ENCODE measurements at regions not wholly inside any gene's neighbourhood (a gene's known extent, or its start where the extent isn't known, plus 50 kb on each side); places are given as distances from the start of the nearest gene placed in this dataset.

DNA sequence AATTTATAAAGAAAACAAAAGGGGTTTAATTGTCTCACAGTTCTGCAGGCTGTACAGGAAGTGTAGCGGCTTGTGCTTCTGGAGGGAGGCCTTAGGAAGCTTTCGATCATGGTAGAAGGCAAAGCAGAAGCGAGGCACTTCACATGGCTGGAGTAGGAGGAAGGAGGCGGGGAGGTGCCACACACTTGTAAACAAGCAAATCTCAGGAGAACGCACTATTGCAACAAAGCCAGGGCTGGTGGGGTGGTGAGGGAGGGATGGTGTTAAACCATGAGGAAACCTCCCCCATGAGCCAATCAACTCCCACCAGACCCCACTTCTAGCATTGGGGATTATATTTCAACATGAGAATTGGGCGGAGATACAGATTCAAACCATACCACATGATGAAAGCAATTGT is 1116.3 kb downstream of the FAT4 start:
- Histone ChIP-seq H3K9me2 (replicated peaks; ENCODE audit: insufficient read depth, low read length) (no peaks in the 10 kb centered on the region), H3K4me2 (ENCODE audit: low read depth, low read length) (no peak overlapping the region), H2AFZ (ENCODE audit: low read length) (no peak overlapping the region), H4K20me1 (ENCODE audit: insufficient read depth, low read length) (no peaks in the 10 kb centered on the region), H3K27ac (ENCODE audit: low read length) (no peak overlapping the region), H3K4me1 (ENCODE audit: low read length) (no peaks in the 10 kb centered on the region), H3K9me3 (replicated peaks; ENCODE audit: insufficient read depth, low read length) (no peaks in the 10 kb centered on the region), H3K9ac (ENCODE audit: low read length) (no peak overlapping the region), H3F3A (ENCODE audit: insufficient read depth, low read length) (no peaks in the 10 kb centered on the region), H3K4me3 (ENCODE audit: low read length) (no peak overlapping the region), H3K36me3 (replicated peaks; ENCODE audit: insufficient read depth, low read length) (no peaks in the 10 kb centered on the region), H3K79me2 (ENCODE audit: low read length) (no peaks in the 10 kb centered on the region), H3K27me3 (replicated peaks; ENCODE audit: insufficient read depth, low read length) (no peaks in the 10 kb centered on the region)
- TF ChIP-seq EZH2phosphoT487 (IDR thresholded peaks at IDR 0.05; ENCODE audit: low read length) (no peak), EZH2 (optimal IDR thresholded peaks at IDR 0.05; ENCODE audit: low read depth, low read length) (no peak)
- TF ChIP-seq, protein P1, sequence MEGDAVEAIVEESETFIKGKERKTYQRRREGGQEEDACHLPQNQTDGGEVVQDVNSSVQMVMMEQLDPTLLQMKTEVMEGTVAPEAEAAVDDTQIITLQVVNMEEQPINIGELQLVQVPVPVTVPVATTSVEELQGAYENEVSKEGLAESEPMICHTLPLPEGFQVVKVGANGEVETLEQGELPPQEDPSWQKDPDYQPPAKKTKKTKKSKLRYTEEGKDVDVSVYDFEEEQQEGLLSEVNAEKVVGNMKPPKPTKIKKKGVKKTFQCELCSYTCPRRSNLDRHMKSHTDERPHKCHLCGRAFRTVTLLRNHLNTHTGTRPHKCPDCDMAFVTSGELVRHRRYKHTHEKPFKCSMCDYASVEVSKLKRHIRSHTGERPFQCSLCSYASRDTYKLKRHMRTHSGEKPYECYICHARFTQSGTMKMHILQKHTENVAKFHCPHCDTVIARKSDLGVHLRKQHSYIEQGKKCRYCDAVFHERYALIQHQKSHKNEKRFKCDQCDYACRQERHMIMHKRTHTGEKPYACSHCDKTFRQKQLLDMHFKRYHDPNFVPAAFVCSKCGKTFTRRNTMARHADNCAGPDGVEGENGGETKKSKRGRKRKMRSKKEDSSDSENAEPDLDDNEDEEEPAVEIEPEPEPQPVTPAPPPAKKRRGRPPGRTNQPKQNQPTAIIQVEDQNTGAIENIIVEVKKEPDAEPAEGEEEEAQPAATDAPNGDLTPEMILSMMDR (IDR thresholded peaks at IDR 0.05; ENCODE audit: low read length): no peak
- no peak for DNase-seq

DNA sequence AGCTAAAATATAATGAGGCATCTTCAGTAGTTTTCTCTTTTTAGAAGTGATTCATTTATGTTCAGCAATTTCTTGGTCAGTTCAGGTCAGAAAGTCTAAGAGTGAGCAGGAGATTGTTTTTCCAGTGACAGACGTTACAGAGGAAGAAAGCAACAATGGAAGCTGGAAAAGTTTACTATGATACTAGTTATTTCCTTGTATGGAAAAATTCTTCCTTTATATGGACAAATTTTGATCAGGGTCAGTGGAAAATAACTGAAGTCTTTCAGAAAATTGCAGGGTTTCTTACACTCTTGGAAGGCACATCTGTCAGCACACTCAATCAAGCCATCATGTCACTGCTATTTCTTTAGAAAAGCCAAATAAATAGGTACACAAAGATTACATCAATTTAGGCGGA is 1120.7 kb downstream of the FAT4 start:
- Histone ChIP-seq H3K36me3 (replicated peaks; ENCODE audit: insufficient read depth, low read length) (no peaks in the 10 kb centered on the region), H3K79me2 (ENCODE audit: low read length) (no peaks in the 10 kb centered on the region), H2AFZ (ENCODE audit: low read length) (no peak overlapping the region), H3K4me1 (ENCODE audit: low read length) (no peaks in the 10 kb centered on the region), H4K20me1 (ENCODE audit: insufficient read depth, low read length) (no peaks in the 10 kb centered on the region), H3K9me2 (replicated peaks; ENCODE audit: insufficient read depth, low read length) (no peaks in the 10 kb centered on the region), H3K27me3 (replicated peaks; ENCODE audit: insufficient read depth, low read length) (no peaks in the 10 kb centered on the region), H3K4me3 (ENCODE audit: low read length) (no peak overlapping the region), H3F3A (ENCODE audit: insufficient read depth, low read length) (no peaks in the 10 kb centered on the region), H3K9ac (ENCODE audit: low read length) (no peak overlapping the region), H3K27ac (ENCODE audit: low read length) (no peak overlapping the region), H3K4me2 (ENCODE audit: low read depth, low read length) (no peak overlapping the region), H3K9me3 (replicated peaks; ENCODE audit: insufficient read depth, low read length) (no peaks in the 10 kb centered on the region)
- no peak for TF ChIP-seq EZH2phosphoT487 (IDR thresholded peaks at IDR 0.05; ENCODE audit: low read length)
- no peak for TF ChIP-seq EZH2 (optimal IDR thresholded peaks at IDR 0.05; ENCODE audit: low read depth, low read length)
- TF ChIP-seq, protein P1 (IDR thresholded peaks at IDR 0.05; ENCODE audit: low read length): no peak
- DNase-seq: no peak

GRCh38 chr4:126440297-126440696 is 1125.5 kb downstream of the FAT4 start:
- H3K27me3 ChIP-seq (replicated peaks; ENCODE audit: insufficient read depth, low read length): no peaks in the 10 kb centered on the region
- H4K20me1 ChIP-seq (ENCODE audit: insufficient read depth, low read length): no peaks in the 10 kb centered on the region
- no peaks in the 10 kb centered on the region for H3F3A ChIP-seq (ENCODE audit: insufficient read depth, low read length)
- H3K9me2 ChIP-seq (replicated peaks; ENCODE audit: insufficient read depth, low read length): no peaks in the 10 kb centered on the region
- no peak overlapping the region for H2AFZ ChIP-seq (ENCODE audit: low read length)
- H3K4me1 ChIP-seq (ENCODE audit: low read length): no peaks in the 10 kb centered on the region
- no peak overlapping the region for H3K4me3 ChIP-seq (ENCODE audit: low read length)
- no peaks in the 10 kb centered on the region for H3K36me3 ChIP-seq (replicated peaks; ENCODE audit: insufficient read depth, low read length)
- H3K9me3 ChIP-seq (replicated peaks; ENCODE audit: insufficient read depth, low read length): no peaks in the 10 kb centered on the region
- H3K79me2 ChIP-seq (ENCODE audit: low read length): no peaks in the 10 kb centered on the region
- TF ChIP-seq EZH2 (optimal IDR thresholded peaks at IDR 0.05; ENCODE audit: low read depth, low read length) (no peak), EZH2phosphoT487 (IDR thresholded peaks at IDR 0.05; ENCODE audit: low read length) (no peak)
- TF ChIP-seq, protein P1 (IDR thresholded peaks at IDR 0.05; ENCODE audit: low read length): no peak
- DNase-seq: no peak
- no peak overlapping the region for H3K27ac ChIP-seq (ENCODE audit: low read length)
- H3K9ac ChIP-seq (ENCODE audit: low read length): no peak overlapping the region
- H3K4me2 ChIP-seq (ENCODE audit: low read depth, low read length): no peak overlapping the region
